ENCODE measurements at regions not wholly inside any gene's neighbourhood (a gene's known extent, or its start where the extent isn't known, plus 50 kb on each side); places are given as distances from the start of the nearest gene placed in this dataset.

GRCh38 chr7:118575393-118575948, 351.0 kb downstream of the ANKRD7 start:
- no peak for DNase-seq

GRCh38 chr7:118580743-118581382, 356.4 kb downstream of the ANKRD7 start:
- DNase-seq = no peak

GRCh38 chr7:118583641-118584040, 359.1 kb downstream of the ANKRD7 start:
- DNase-seq = no peak

- DNase-seq = no peak
Measured at GRCh38 chr7:118586248-118586647, 361.7 kb downstream of the ANKRD7 start.

- peak; percentile 15 to 19 for DNase-seq
Measured at GRCh38 chr7:118590107-118590506, 365.6 kb downstream of the ANKRD7 start.

- no peak for DNase-seq
Measured at GRCh38 chr7:118602090-118602489, 377.6 kb downstream of the ANKRD7 start.

- DNase-seq = no peak
Measured at GRCh38 chr7:118606602-118607001, 382.1 kb downstream of the ANKRD7 start.

GRCh38 chr7:118609207-118609606, 384.7 kb downstream of the ANKRD7 start:
- DNase-seq = no peak

GRCh38 chr7:118615681-118616080, 391.2 kb downstream of the ANKRD7 start:
- no peak for DNase-seq

GRCh38 chr7:118621810-118622360, 397.4 kb downstream of the ANKRD7 start:
- DNase-seq = no peak

- no peak for DNase-seq
Measured at GRCh38 chr7:118626739-118627138, 402.2 kb downstream of the ANKRD7 start.

- DNase-seq = no peak
Measured at GRCh38 chr7:118627467-118627866, 403.0 kb downstream of the ANKRD7 start.

GRCh38 chr7:118629898-118630438, 405.5 kb downstream of the ANKRD7 start:
- DNase-seq = no peak

GRCh38 chr7:118642396-118642795, 417.9 kb downstream of the ANKRD7 start:
- no peak for DNase-seq

GRCh38 chr7:118644346-118644745, 419.8 kb downstream of the ANKRD7 start:
- DNase-seq = no peak

GRCh38 chr7:118648002-118648401, 423.5 kb downstream of the ANKRD7 start:
- no peak for DNase-seq

GRCh38 chr7:118657391-118658005, 433.0 kb downstream of the ANKRD7 start:
- no peak for DNase-seq

- no peak for DNase-seq
Measured at GRCh38 chr7:118662266-118662665, 437.8 kb downstream of the ANKRD7 start.

- DNase-seq = no peak
Measured at GRCh38 chr7:118664498-118664897, 440.0 kb downstream of the ANKRD7 start.

GRCh38 chr7:118671149-118671548, 446.6 kb downstream of the ANKRD7 start:
- DNase-seq = no peak

- no peak for DNase-seq
Measured at GRCh38 chr7:118684796-118685195, 460.3 kb downstream of the ANKRD7 start.

GRCh38 chr7:118689403-118689802, 464.9 kb downstream of the ANKRD7 start:
- no peak for DNase-seq

GRCh38 chr7:118696879-118697278, 472.4 kb downstream of the ANKRD7 start:
- no peak for DNase-seq

- no peak for DNase-seq
Measured at GRCh38 chr7:118699222-118699621, 474.7 kb downstream of the ANKRD7 start.
